ENCODE measurements at regions not wholly inside any gene's neighbourhood (a gene's known extent, or its start where the extent isn't known, plus 50 kb on each side); places are given as distances from the start of the nearest gene placed in this dataset.

DNA sequence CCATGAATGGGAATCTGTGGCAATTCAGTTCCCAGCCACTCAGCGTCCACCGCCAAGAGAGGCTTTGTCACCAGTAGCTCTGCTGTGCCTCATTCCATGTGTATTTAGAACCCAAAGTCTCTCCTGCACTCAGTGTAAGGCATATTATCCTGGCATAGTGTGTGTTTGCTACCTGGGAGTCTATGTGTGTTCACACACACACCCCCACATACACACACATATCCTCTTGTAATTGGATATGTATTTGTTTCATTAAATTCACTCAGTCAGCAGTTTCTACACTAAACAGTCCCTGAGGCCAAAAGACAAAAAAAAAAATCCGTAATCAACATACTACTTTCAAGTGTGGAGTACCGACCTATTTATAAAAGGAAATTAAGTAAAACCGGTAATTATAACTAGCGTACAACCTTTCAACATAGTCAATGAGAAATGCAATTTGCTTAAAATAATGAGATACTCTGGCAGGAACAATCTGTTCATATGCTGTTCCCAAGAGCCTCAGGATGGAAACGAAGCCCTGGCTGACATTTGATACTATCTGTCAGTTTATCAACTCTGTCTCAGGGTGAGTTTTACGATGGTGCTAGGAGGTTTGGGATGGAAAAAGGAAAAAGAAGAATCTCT lies 425.8 kb upstream of the CELF2 start:
- ChIA-PET CTCF (no interaction called here), POLR2A (no interaction called here)
- H3K79me2 ChIP-seq (ENCODE audit: control insufficient read depth, insufficient read depth, low read length) = no peaks in the 10 kb centered on the region
- no peak overlapping the region for H2AFZ ChIP-seq (ENCODE audit: low read depth, low read length)
- H3K27me3 ChIP-seq (ENCODE audit: control insufficient read depth in 2 of 2, insufficient read depth in 2 of 2, low read length in 2 of 2) = peaks cover 0 to 2% of the 10 kb centered on the region in 2 experiments
- TF ChIP-seq MYC (IDR thresholded peaks at IDR 0.05; ENCODE audit: low read depth, low read length) (no peak), EZH2 (IDR thresholded peaks at IDR 0.05; ENCODE audit: borderline replicate concordance, low read depth, low read length, severe bottlenecking) (no peak), JUN (IDR thresholded peaks at IDR 0.05; ENCODE audit: borderline replicate concordance, insufficient read depth, insufficient read length, low read depth) (no peak), POLR2AphosphoS5 (IDR thresholded peaks at IDR 0.05; ENCODE audit: insufficient read depth, low read depth, low read length) (no peak), FOS (IDR thresholded peaks at IDR 0.05; ENCODE audit: borderline replicate concordance, insufficient read depth, low read length) (no peak), POLR2A (IDR thresholded peaks at IDR 0.05; ENCODE audit: low read depth, low read length) (no peak), GATA2 (IDR thresholded peaks at IDR 0.05; ENCODE audit: insufficient read depth, insufficient read length, low read depth, low read length) (no peak)
- TF ChIP-seq, protein P1, sequence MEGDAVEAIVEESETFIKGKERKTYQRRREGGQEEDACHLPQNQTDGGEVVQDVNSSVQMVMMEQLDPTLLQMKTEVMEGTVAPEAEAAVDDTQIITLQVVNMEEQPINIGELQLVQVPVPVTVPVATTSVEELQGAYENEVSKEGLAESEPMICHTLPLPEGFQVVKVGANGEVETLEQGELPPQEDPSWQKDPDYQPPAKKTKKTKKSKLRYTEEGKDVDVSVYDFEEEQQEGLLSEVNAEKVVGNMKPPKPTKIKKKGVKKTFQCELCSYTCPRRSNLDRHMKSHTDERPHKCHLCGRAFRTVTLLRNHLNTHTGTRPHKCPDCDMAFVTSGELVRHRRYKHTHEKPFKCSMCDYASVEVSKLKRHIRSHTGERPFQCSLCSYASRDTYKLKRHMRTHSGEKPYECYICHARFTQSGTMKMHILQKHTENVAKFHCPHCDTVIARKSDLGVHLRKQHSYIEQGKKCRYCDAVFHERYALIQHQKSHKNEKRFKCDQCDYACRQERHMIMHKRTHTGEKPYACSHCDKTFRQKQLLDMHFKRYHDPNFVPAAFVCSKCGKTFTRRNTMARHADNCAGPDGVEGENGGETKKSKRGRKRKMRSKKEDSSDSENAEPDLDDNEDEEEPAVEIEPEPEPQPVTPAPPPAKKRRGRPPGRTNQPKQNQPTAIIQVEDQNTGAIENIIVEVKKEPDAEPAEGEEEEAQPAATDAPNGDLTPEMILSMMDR (IDR thresholded peaks at IDR 0.05; ENCODE audit: extremely low read depth in 1 of 2, insufficient read depth in 1 of 2, low read depth in 1 of 2, low read length in 2 of 2) = no peak
- TF ChIP-seq, protein P2, sequence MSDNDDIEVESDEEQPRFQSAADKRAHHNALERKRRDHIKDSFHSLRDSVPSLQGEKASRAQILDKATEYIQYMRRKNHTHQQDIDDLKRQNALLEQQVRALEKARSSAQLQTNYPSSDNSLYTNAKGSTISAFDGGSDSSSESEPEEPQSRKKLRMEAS (IDR thresholded peaks at IDR 0.05; ENCODE audit: insufficient read depth, insufficient read length) = no peak
- no peaks in the 10 kb centered on the region for H3K36me3 ChIP-seq (ENCODE audit: control insufficient read depth in 2 of 2, extremely low read depth in 1 of 2, insufficient read depth in 2 of 2, low read length in 2 of 2)
- H3K27ac ChIP-seq (ENCODE audit: insufficient read depth, low read depth, low read length) = no peak overlapping the region
- H3K4me2 ChIP-seq (ENCODE audit: insufficient read depth, low read length) = no peak overlapping the region
- no TSS peak for BruUV-seq (replicated peaks)
- no peaks in the 10 kb centered on the region for H4K20me1 ChIP-seq (replicated peaks; ENCODE audit: control insufficient read depth, extremely low read depth, insufficient read depth, low read length)
- no peaks in the 10 kb centered on the region for H3K9me1 ChIP-seq (replicated peaks; ENCODE audit: control insufficient read depth, extremely low read depth, insufficient read depth, low read length)
- FAIRE-seq (no peak), DNase-seq (ENCODE audit: low read depth, low spot score) (no peak)
- dilution Hi-C loops (cut with MboI; ENCODE audit: extremely low pct_ligation_motif_present, low sequenced_read_pairs) (no loop called here), intact Hi-C loops (cut with micrococcal nuclease) (no loop called here)
- no peak overlapping the region for H3K9ac ChIP-seq (replicated peaks; ENCODE audit: extremely low read depth, insufficient read depth, low read length)
- H3K9me3 ChIP-seq (replicated peaks; ENCODE audit: control insufficient read depth, insufficient read depth, low read length) = no peaks in the 10 kb centered on the region
- no peaks in the 10 kb centered on the region for H3K4me1 ChIP-seq (ENCODE audit: control insufficient read depth, extremely low read depth, insufficient read depth, low read length)
- H3K4me3 ChIP-seq (replicated peaks in 1 of 3; ENCODE audit: insufficient read depth in 1 of 3, low read depth in 1 of 3, low read length in 3 of 3) = no peak overlapping the region

Data from endothelial cell of umbilical vein (primary cell).